Epithelial cell of proximal tubule (primary cell): ENCODE measurements at regions not wholly inside any gene's neighbourhood (a gene's known extent, or its start where the extent isn't known, plus 50 kb on each side); places are given as distances from the start of the nearest gene placed in this dataset.

Experiments used
- DNase-seq: peaks from one replicate; pipeline ENCODE4 v3.0.0-alpha.2; 2011; ENCODE audit warnings: low read depth
- H3K4me3 ChIP-seq: 2 replicates; pipeline ENCODE4 v1.5.1; 2011; ENCODE audit warnings: low read depth, mild to moderate bottlenecking, low read length
- CTCF ChIP-seq: conservative IDR thresholded peaks from 2 replicates; pipeline ENCODE4 v1.5.1; 2012; ENCODE audit warnings: low read depth, mild to moderate bottlenecking, low read length

GRCh38 chr2:18198677-18199076 lies 320.2 kb downstream of the KCNS3 start:
- no peak for TF ChIP-seq CTCF
- DNase-seq = no peak
- H3K4me3 ChIP-seq = no peak overlapping the region

GRCh38 chr2:18194161-18194560 lies 315.7 kb downstream of the KCNS3 start:
- peak; percentile 54 for DNase-seq
- no peak overlapping the region for H3K4me3 ChIP-seq
- no peak for TF ChIP-seq CTCF

- no peak overlapping the region for H3K4me3 ChIP-seq
- TF ChIP-seq CTCF = no peak
- DNase-seq = no peak
Observed at GRCh38 chr2:18186816-18187613, 308.5 kb downstream of the KCNS3 start.

GRCh38 chr2:18182861-18183260 lies 304.4 kb downstream of the KCNS3 start:
- no peak for TF ChIP-seq CTCF
- no peak overlapping the region for H3K4me3 ChIP-seq
- DNase-seq = no peak

GRCh38 chr2:18180912-18181311 lies 302.4 kb downstream of the KCNS3 start:
- DNase-seq = no peak
- no peak for TF ChIP-seq CTCF
- H3K4me3 ChIP-seq = no peak overlapping the region

GRCh38 chr2:18180031-18180610 lies 301.7 kb downstream of the KCNS3 start:
- DNase-seq = no peak
- no peak for TF ChIP-seq CTCF
- H3K4me3 ChIP-seq = no peak overlapping the region
